HEK293T (cell line): ENCODE measurements at regions not wholly inside any gene's neighbourhood (a gene's known extent, or its start where the extent isn't known, plus 50 kb on each side); places are given as distances from the start of the nearest gene placed in this dataset.

Experiments used
- CTCF ChIA-PET: fragments of 350-600 bp; formaldehyde crosslinking; extraction: SDS; loops from one replicate; lab custom pipeline; 2021; ENCODE audit warnings: antibody characterized with exemption, inconsistent platforms; lab: Yijun Ruan, JAX
- POLR2A ChIA-PET: fragments of 350-600 bp; formaldehyde crosslinking; extraction: SDS; loops from one replicate; lab custom pipeline; 2020; ENCODE audit warnings: antibody characterized with exemption, inconsistent platforms; lab: Yijun Ruan, JAX
- DNase-seq: peaks from one replicate; pipeline ENCODE4 v3.0.0; 2012; ENCODE audit warnings: mixed read lengths; ENCODE audit errors: extremely low spot score
- ARNT ChIP-seq: fragments of 450-650 bp; IDR thresholded peaks from 2 replicates; pipeline ENCODE4 v1.6.1; 2017; ENCODE audit warnings: mild to moderate bottlenecking
- BHLHE40 ChIP-seq: fragments of 450-650 bp; IDR thresholded peaks from 2 replicates; pipeline ENCODE4 v1.6.1; 2016; ENCODE audit warnings: mild to moderate bottlenecking, moderate library complexity, borderline replicate concordance
- CTBP1 ChIP-seq: fragments of 450-650 bp; IDR thresholded peaks from 2 replicates; pipeline ENCODE4 v1.6.1; 2016; ENCODE audit warnings: borderline replicate concordance
- ELF4 ChIP-seq: fragments of 450-650 bp; IDR thresholded peaks from 2 replicates; pipeline ENCODE4 v1.6.1; 2017; ENCODE audit warnings: antibody characterized with exemption
- FOXA1 ChIP-seq: fragments of 450-650 bp; IDR thresholded peaks from 2 replicates; pipeline ENCODE4 v1.6.1; 2016; ENCODE audit warnings: mild to moderate bottlenecking
- FOXK2 ChIP-seq: fragments of 450-650 bp; IDR thresholded peaks from 2 replicates; pipeline ENCODE4 v1.6.1; 2016; ENCODE audit warnings: mild to moderate bottlenecking
- FOXM1 ChIP-seq: fragments of 450-650 bp; IDR thresholded peaks from 2 replicates; pipeline ENCODE4 v1.6.1; 2017; ENCODE audit warnings: mild to moderate bottlenecking, borderline replicate concordance
- HDGF ChIP-seq: fragments of 450-650 bp; IDR thresholded peaks from 2 replicates; pipeline ENCODE4 v1.6.1; 2017; ENCODE audit warnings: antibody characterized with exemption, borderline replicate concordance
- L3MBTL2 ChIP-seq: fragments of 450-650 bp; conservative IDR thresholded peaks from 2 replicates; pipeline ENCODE4 v1.6.1; 2016; ENCODE audit warnings: mild to moderate bottlenecking
- LEF1 ChIP-seq: fragments of 450-650 bp; IDR thresholded peaks from 2 replicates; pipeline ENCODE4 v1.6.1; 2017; ENCODE audit warnings: mild to moderate bottlenecking, borderline replicate concordance
- NFRKB ChIP-seq: fragments of 450-650 bp; IDR thresholded peaks from 2 replicates; pipeline ENCODE4 v1.6.1; 2016; ENCODE audit warnings: mild to moderate bottlenecking, moderate library complexity
- PKNOX1 ChIP-seq: fragments of 450-650 bp; IDR thresholded peaks from 2 replicates; pipeline ENCODE4 v1.6.1; 2016
- SP1 ChIP-seq: fragments of 450-650 bp; IDR thresholded peaks from 2 replicates; pipeline ENCODE4 v1.6.1; 2017
- SUZ12 ChIP-seq: fragments of 450-650 bp; IDR thresholded peaks from 2 replicates; pipeline ENCODE4 v1.6.1; 2016; ENCODE audit warnings: mild to moderate bottlenecking
- TARDBP ChIP-seq: fragments of 450-650 bp; IDR thresholded peaks from 2 replicates; pipeline ENCODE4 v1.6.1; 2016
- ZNF384 ChIP-seq: fragments of 450-650 bp; IDR thresholded peaks from 2 replicates; pipeline ENCODE4 v1.6.1; 2016

- DNase-seq = no peak
- TF ChIP-seq FOXM1 (no peak), FOXK2 (no peak), L3MBTL2 (no peak), PKNOX1 (no peak), ARNT (no peak), SP1 (no peak), ZNF384 (no peak), NFRKB (no peak), TARDBP (no peak)
- POLR2A ChIA-PET = no interaction called here
- CTCF ChIA-PET = no interaction called here
Observed at GRCh38 chr6:156725712-156726111, 51.5 kb upstream of the ARID1B start.

GRCh38 chr6:156720691-156721685 lies 56.2 kb upstream of the ARID1B start:
- TF ChIP-seq FOXA1 = no peak
- no peak for TF ChIP-seq HDGF
- TF ChIP-seq LEF1 = no peak
- no peak for TF ChIP-seq NFRKB
- TF ChIP-seq TARDBP = no peak
- TF ChIP-seq CTBP1 = no peak
- no peak for TF ChIP-seq ELF4
- TF ChIP-seq PKNOX1 = no peak
- TF ChIP-seq FOXM1 = no peak
- no peak for TF ChIP-seq ZNF384
- no peak for TF ChIP-seq SUZ12
- ChIA-PET CTCF (interaction anchor here (1.0 kb wide), 1 partner anchor 102 kb away, joined by 3 read pairs; no protein-coding TSS in a partner anchor), POLR2A (no interaction called here)
- DNase-seq = no peak

GRCh38 chr6:156719720-156720563 lies 57.2 kb upstream of the ARID1B start:
- TF ChIP-seq L3MBTL2 (no peak), ZNF384 (no peak), NFRKB (no peak), SP1 (no peak)
- ChIA-PET CTCF (no interaction called here), POLR2A (no interaction called here)
- no peak for DNase-seq

- ChIA-PET CTCF (no interaction called here), POLR2A (no interaction called here)
- TF ChIP-seq BHLHE40 (no peak), NFRKB (no peak), FOXA1 (no peak)
- DNase-seq = no peak
Observed at GRCh38 chr6:156719395-156719719, 57.8 kb upstream of the ARID1B start.

- DNase-seq = no peak
- ChIA-PET CTCF (no interaction called here), POLR2A (no interaction called here)
- no peak for TF ChIP-seq FOXM1
- no peak for TF ChIP-seq TARDBP
- TF ChIP-seq LEF1 = no peak
- TF ChIP-seq NFRKB = no peak
- no peak for TF ChIP-seq SUZ12
- TF ChIP-seq HDGF = no peak
- TF ChIP-seq SP1 = no peak
- TF ChIP-seq FOXA1 = no peak
- TF ChIP-seq ZNF384 = no peak
- TF ChIP-seq PKNOX1 = no peak
- no peak for TF ChIP-seq CTBP1
- no peak for TF ChIP-seq ELF4
- no peak for TF ChIP-seq BHLHE40
- TF ChIP-seq ARNT = no peak
- no peak for TF ChIP-seq L3MBTL2
- no peak for TF ChIP-seq FOXK2
Observed at GRCh38 chr6:156718647-156719394, 58.4 kb upstream of the ARID1B start.

GRCh38 chr6:156717542-156717941 lies 59.6 kb upstream of the ARID1B start:
- no peak for DNase-seq
- ChIA-PET CTCF (no interaction called here), POLR2A (no interaction called here)
- no peak for TF ChIP-seq L3MBTL2
- no peak for TF ChIP-seq ELF4
- TF ChIP-seq NFRKB = no peak
- TF ChIP-seq PKNOX1 = no peak
- no peak for TF ChIP-seq LEF1
- TF ChIP-seq FOXA1 = no peak
- TF ChIP-seq TARDBP = no peak
- no peak for TF ChIP-seq CTBP1
- TF ChIP-seq SP1 = no peak
- no peak for TF ChIP-seq ZNF384
- no peak for TF ChIP-seq FOXK2
- TF ChIP-seq FOXM1 = no peak
